HG03175 (cell line): ENCODE measurements at regions not wholly inside any gene's neighbourhood (a gene's known extent, or its start where the extent isn't known, plus 50 kb on each side); places are given as distances from the start of the nearest gene placed in this dataset.
A peak's percentile ranks its signal among the peaks of the same experiment; 100 is the strongest.

Experiments used
- ATAC-seq: cut with Tn5 transposase; IDR thresholded peaks from one replicate; pipeline ENCODE4 v1.9.1; 2021; ENCODE audit warnings: mild to moderate bottlenecking, moderate library complexity; ENCODE audit not compliant: unreplicated experiment

GRCh38 chr3:99458013-99458412, 180.4 kb upstream of the COL8A1 start:
- no peak for ATAC-seq

DNA sequence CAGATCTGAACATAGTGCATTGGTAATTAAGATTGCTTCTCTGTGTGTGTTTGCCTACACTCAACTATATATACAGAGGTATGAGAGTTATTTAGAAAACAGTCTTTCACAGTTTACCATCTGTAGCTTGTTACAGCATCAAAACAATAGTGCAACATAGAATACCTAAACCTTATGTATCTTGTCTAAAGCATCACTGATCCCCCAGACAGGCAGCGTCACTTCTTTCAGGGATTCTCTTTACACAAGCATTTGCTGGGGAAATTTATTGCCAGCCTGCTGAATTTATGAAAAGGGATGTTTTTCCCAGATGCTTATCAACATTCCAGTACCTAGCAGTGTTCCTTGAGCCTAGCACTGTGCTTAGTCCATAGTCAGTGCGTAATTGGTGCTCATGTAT, 195.8 kb upstream of the COL8A1 start:
- no peak for ATAC-seq

DNA sequence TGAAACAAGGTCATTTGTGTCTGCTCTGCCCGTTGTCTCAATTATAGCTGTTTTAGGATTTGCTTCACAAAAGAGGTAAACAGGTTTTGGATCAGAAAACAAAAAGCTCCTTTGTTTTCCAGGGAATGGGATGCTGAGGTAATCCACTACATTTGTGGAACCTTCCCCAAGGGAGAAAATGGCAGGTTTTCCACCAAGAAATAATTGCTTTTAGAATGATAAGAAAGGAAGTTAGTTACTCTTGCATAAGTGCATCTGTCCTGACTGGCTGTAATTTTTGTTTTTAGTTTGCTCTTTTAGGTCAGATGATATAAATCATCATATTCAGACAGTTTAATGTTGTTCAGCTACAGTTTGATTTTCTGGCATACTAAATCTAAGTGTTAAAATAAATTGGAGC, 198.5 kb upstream of the COL8A1 start:
- no peak for ATAC-seq

DNA sequence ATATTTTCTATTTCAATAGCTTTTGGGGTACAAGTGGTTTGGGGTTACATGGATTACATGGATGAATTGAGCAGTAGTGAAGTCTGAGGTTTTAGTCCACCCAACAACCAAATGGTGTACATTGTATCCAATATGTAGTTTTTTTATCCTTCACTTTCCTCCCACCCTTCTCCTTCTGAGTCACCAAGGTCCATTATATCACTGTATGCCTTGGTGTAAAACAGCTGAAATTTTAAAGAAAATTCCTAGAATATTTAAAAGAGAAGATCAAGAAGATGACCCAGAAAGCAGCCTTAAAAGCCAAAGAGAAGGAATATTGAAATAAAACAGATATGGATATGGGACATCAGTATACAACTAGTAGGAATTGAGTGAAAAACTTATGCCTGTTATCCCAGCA, 204.2 kb upstream of the COL8A1 start:
- ATAC-seq = no peak

DNA sequence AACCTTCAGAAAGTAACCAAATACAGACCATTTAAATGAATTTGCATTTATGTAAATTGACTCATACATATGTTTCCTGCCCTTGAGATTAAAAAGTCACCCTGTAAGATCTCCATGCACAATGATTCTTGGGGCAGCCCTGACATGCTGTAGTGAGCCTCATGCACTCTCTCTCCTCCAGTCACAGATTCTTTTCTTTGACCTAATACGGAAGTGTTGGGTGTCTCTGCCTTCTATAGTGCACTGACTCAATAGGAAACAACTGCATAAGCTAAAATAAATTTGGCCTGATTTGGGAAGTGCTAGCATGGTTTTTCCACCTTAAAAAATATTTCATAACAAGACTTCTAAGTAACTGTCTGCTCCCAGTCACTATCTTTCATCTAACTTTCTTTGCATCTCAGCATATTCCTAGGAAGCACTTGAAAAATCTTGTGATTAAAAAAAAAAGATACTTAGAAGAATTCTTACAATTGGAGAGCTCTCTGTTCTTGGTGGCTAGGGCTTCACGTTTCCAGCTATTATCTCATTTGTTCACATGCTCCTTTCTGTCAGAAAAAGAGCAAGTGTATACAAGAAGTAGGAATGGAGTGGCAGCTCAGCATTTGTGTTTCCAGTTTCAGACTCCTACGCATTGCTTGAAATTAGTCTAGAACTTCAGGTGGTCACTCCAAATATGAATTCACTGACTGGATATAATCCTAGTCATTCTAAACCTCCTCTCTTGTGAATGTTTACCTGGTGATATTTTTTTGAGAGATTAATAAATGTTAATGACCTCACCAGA, 207.9 kb upstream of the COL8A1 start:
- peak; percentile 46 for ATAC-seq

DNA sequence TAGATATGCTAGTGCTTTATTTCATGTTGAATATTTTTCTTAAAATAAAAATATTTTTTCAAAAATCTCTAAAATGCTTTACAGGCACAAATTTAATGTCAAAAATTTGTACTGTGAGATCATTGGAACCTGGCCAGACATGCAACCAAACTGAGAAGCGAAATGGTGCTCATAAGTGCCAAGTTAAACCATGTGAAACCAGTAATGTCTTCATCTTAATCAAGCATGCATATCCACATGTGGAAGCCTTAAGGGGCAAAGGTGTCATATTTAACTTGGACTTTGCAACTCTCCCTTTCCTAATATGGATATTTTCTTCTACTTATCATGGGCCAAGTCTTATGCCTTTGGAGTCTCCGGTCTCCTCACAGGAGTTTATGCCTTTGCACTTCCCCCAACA, 208.9 kb upstream of the COL8A1 start:
- no peak for ATAC-seq

GRCh38 chr3:99425930-99426329, 212.5 kb upstream of the COL8A1 start:
- no peak for ATAC-seq

GRCh38 chr3:99419116-99419515, 219.3 kb upstream of the COL8A1 start:
- no peak for ATAC-seq

GRCh38 chr3:99418709-99419108, 219.7 kb upstream of the COL8A1 start:
- ATAC-seq = peak; percentile 61

DNA sequence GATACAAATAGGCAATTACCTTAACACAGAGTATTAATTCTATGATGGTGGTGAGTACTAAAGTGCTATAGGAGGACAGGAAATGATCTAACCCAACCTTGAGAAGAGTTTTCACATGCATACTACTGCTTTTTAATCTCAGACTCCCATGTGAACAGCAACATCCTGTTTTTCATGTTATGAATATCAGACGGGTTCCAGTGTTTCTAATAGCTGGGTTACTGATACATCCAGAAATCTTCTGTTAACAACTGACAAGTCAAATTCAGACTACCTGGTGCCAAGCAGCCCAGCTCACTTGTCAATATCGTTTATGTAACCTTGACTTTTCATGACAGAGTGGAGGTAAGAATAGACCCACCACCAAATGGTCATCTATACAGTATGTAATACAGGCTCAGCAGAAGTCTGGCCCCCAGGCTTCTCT, 220.2 kb upstream of the COL8A1 start:
- ATAC-seq = peak; percentile 79

DNA sequence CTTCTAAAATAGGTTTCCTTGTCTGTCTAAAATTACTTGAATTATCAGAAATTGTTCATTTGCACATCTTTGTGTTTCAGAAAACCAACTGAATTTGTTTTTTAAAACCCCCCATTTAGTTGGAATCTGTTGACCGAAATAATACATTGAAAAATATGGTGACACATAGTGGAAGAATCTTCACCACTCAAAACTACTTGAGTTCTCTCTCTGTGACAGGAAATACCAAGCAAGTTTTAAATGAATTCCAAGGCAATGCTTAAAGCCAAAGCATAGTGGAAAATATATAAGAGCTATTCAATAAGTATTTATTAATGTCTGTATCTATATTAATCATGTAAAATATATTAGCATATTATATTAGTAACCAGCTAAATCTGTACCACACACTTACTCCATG, 224.9 kb upstream of the COL8A1 start:
- no peak for ATAC-seq

- peak; percentile 44 for ATAC-seq
Observed at GRCh38 chr3:99410789-99411311, 227.5 kb upstream of the COL8A1 start.

GRCh38 chr3:99409961-99410360, 228.4 kb upstream of the COL8A1 start:
- no peak for ATAC-seq

DNA sequence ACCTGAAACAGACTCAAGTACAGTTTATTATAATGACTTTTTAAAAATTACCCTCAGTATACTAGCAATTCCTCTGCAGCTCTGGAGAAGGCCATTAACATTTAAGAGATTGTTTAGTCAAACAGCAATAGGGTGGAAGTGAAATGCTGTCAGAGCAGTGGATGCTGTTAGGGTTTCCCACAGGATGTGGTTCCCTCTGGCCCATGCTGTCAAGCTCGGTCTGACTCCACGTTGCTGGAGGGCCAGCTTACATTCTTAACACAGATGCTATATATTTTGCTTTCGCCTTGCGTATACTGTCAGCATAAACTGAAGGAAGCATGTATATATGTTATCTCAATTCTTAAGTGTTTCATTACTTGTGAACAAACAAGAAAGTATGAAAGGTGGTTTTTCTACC, 231.1 kb upstream of the COL8A1 start:
- no peak for ATAC-seq

DNA sequence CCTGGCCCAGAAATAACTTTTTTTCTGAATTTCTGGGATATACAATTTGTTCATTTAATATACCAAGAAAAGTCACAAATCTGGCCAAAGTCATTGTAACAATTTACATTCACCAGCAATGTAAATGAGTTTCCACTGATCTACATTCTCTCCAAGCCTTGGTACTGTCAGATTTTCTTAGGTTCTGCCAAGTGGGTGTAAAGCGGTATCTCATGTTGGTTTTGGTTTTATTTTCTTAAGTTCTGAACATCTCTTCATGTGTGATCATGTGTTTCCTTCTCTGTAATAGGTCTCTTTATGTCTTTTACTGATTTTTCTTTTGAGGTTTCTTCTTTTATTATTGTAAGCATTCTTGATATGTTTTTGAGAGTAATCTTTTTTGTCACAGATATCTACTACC, 235.6 kb upstream of the COL8A1 start:
- no peak for ATAC-seq

DNA sequence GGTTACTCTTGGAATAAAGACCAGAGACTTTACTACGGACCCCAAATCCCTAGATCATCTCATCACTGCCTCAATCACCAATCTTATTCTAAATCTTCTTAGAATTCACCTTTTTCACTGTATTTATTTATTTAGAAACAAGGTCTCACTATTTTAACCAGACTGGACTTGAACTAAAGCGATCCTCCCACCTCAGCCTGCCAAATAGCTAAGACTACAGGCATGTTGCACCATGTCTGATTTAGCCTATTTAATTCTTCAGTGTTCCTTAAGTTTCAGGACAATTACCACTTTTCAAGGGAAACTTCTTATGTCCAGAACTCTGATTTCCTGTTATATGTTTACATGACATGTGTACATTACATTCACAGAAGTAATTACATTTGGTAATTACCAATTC, 238.0 kb upstream of the COL8A1 start:
- no peak for ATAC-seq

DNA sequence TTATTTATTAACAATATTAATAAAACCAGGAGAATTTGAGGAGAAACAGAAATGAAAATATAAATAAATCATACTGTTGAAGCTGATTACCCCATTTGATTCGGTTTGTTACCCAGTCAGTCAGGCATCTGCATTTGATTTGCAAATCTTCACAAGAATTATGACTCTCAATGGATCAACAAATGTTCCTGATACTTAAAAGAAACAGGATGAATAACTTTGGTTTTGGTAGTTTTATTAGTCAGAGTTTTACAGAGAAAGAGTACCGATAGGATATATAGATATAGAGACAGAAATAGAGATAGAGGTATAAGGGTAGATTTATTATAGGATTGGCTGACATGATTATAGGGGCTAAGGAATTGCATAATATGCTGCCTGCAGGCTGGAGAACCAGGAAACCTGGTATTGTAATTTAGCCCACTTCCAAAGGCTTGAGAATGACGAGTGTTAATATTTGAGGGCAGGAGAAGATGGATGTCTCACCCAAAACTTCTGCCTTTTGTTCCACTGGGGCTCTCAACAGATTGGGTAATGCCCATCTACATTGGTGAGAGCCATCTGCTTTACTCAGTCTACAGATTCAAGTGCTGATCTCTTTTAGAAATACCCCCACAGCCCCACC, 241.6 kb upstream of the COL8A1 start:
- ATAC-seq = no peak

DNA sequence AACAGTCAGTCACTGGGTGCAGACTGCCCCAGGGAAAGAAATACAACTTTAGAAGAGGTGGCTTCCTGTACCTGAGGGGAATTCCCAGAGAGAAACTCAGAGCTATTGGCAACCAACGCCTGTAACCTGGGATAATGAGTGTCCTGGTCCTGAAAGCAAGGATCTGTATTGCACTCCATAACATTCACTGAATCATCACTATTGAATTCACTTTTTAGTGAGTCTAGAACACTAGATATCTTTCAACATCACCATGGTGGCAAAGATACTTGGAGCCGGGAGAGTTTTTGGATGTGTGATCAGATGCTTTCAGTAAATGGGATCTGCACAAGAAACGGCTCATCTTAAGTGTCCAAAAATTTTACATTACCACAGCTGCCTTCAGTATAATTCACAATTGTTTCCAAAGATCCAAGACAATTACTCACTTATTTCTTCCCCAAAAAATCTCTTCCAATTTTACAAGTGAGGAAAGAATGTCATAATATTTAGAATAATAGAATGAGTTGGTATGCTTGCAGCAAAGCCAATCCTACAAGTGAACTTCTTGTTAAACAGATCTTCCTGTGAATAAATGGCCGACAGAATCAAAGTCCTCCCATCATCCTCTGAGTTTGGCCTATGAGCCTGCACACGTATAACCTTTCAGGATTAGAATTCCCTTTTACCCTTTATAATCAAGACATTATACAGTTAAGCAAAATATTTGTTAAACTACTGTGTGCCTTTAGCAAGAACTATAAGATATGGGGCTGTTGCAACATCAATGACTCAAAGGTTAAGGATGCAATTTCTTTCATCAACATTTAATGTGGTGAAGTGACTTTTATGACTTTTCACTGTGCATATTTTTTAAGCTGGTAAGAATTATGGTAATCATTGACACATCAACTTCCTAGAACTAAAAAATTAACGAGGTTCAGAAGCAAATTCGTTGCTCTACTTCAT, 243.3 kb upstream of the COL8A1 start:
- ATAC-seq = no peak

DNA sequence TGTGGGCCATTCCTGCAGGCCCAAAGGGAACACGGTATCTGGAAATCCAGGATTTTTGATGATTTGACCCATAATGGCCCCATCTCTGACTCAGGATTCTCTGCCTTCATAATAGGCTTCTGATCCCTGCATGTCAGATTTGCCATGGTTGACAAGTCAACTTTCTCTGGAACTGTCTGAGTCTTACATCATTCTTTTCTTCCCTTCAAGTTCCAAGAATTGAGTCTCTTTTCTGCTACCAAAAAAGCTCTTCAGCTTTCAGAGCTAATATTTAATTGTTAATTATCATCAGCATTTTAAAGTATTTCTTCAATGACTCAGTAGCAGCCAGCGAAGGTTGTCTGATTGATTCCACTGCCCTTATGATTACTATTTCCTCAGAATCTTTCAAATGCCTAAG, 244.4 kb upstream of the COL8A1 start:
- no peak for ATAC-seq

DNA sequence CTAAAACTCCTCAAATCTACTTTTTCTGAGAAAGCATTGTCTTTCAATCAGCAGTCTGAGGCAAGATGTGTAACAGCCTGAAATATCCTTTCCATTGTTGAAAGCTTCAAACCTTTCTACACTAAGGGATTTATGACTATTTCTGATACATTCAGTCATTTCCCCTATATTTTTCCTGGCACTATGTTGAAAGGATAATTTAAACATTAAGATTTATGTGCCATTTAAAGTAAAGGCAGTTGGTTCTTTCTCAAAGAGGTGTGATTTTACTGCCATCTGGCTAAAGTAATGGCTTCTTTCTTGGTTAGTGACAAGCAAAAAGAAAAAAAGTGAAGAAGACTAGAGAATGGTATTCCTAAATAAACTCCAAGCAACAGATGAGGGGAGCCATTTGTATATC, 249.6 kb upstream of the COL8A1 start:
- no peak for ATAC-seq

DNA sequence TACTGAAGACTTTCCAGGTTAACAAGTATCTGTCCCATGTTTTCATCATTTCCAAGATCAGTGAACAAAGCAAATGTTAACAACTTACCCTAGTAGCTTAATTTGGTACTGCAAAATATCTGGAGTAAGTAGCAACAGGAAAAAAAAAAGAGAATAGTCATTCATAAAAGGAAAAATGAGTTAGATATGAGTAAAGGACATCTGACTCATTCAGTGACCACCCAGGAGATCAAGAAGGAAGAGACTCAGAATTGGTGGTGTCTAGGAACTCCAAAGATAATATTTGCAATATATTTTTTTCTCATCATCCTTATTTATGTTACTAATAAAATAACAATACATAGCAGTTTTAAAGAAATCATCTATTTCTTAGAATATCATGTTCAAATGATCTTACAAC, 253.8 kb upstream of the COL8A1 start:
- no peak for ATAC-seq
